ENCODE measurements at regions not wholly inside any gene's neighbourhood (a gene's known extent, or its start where the extent isn't known, plus 50 kb on each side); places are given as distances from the start of the nearest gene placed in this dataset.

GRCh38 chr3:69460034-69460433 is 74.1 kb upstream of the FRMD4B start:
- TF ChIP-seq SREBF2 (IDR thresholded peaks at IDR 0.05) (no peak), MAX (IDR thresholded peaks at IDR 0.05) (no peak), RAD21 (conservative IDR thresholded peaks at IDR 0.05 in 1 of 2, IDR thresholded peaks at IDR 0.05 in 1 of 2) (no peak), CTCF (IDR thresholded peaks at IDR 0.05) (no peak), USF2 (IDR thresholded peaks at IDR 0.05) (no peak), JUNB (IDR thresholded peaks at IDR 0.05) (no peak), RCOR1 (IDR thresholded peaks at IDR 0.05; ENCODE audit: low read depth, low read length) (no peak), SMC3 (IDR thresholded peaks at IDR 0.05) (no peak), POLR2A (IDR thresholded peaks at IDR 0.05; ENCODE audit: low read length) (no peak), E2F6 (IDR thresholded peaks at IDR 0.05; ENCODE audit: borderline replicate concordance, low read depth) (no peak), CEBPB (IDR thresholded peaks at IDR 0.05) (no peak)
